OCI-LY1 (cell line): ENCODE measurements at regions not wholly inside any gene's neighbourhood (a gene's known extent, or its start where the extent isn't known, plus 50 kb on each side); places are given as distances from the start of the nearest gene placed in this dataset.

Experiments
- H2AFZ ChIP-seq: fragments of 200-600 bp; sonication (generic), shearing (Covaris generic); 2 replicates; pipeline ENCODE4 v1.6.0; 2014; ENCODE audit warnings: antibody characterized with exemption, mild to moderate bottlenecking, low read length
- H3F3A ChIP-seq: fragments of 200-600 bp; sonication (generic), shearing (Covaris generic); 2 replicates; pipeline ENCODE4 v1.6.0; 2014; ENCODE audit warnings: mild to moderate bottlenecking, antibody characterized with exemption, low read length, moderate library complexity; ENCODE audit not compliant: insufficient read depth
- H3K27ac ChIP-seq: fragments of 200-600 bp; sonication (generic); 2 replicates; pipeline ENCODE4 v1.5.1; 2014; ENCODE audit warnings: low read length, mixed run types, mild to moderate bottlenecking, low read depth; ENCODE audit not compliant: poor library complexity, severe bottlenecking
- H3K27me3 ChIP-seq: fragments of 200-600 bp; sonication (generic); 2 replicates; pipeline ENCODE4 v1.6.0; 2014; ENCODE audit warnings: antibody characterized with exemption, mild to moderate bottlenecking, low read length, moderate library complexity; ENCODE audit not compliant: insufficient read depth
- H3K36me3 ChIP-seq: fragments of 200-600 bp; sonication (generic); 2 replicates; pipeline ENCODE4 v1.6.1; 2014; ENCODE audit warnings: mild to moderate bottlenecking, antibody characterized with exemption, low read length, moderate library complexity, mixed read lengths; ENCODE audit not compliant: insufficient read depth
- H3K4me1 ChIP-seq: fragments of 200-600 bp; sonication (generic); 2 replicates; pipeline ENCODE4 v1.5.1; 2014; ENCODE audit warnings: mild to moderate bottlenecking, low read length, moderate library complexity; ENCODE audit not compliant: insufficient read depth, severe bottlenecking
- H3K4me2 ChIP-seq: fragments of 200-600 bp; sonication (generic), shearing (Covaris generic); 2 replicates; pipeline ENCODE4 v1.6.1; 2014; ENCODE audit warnings: low read length
- H3K4me3 ChIP-seq: fragments of 200-600 bp; sonication (generic); 2 replicates; pipeline ENCODE4 v1.5.1; 2014; ENCODE audit warnings: low read length, low read depth, mild to moderate bottlenecking, mixed read lengths; ENCODE audit not compliant: poor library complexity, severe bottlenecking
- H3K79me2 ChIP-seq: fragments of 200-600 bp; shearing (Covaris generic); 2 replicates; pipeline ENCODE4 v1.6.1; 2016; ENCODE audit warnings: mixed run types, low read length, mixed read lengths; ENCODE audit not compliant: insufficient read depth
- H3K9ac ChIP-seq: fragments of 200-600 bp; sonication (generic), shearing (Covaris generic); 2 replicates; pipeline ENCODE4 v1.6.1; 2014; ENCODE audit warnings: mild to moderate bottlenecking, low read length, mixed read lengths
- H3K9me2 ChIP-seq: fragments of 200-600 bp; sonication (generic), shearing (Covaris generic); 2 replicates; pipeline ENCODE4 v1.6.1; 2014; ENCODE audit warnings: low read depth, mild to moderate bottlenecking, low read length, mixed read lengths
- H3K9me3 ChIP-seq: fragments of 200-600 bp; shearing (Covaris generic); 2 replicates; pipeline ENCODE4 v1.6.1; 2014; ENCODE audit warnings: low read length, mixed read lengths
- H4K20me1 ChIP-seq: fragments of 200-600 bp; sonication (generic), shearing (Covaris generic); 2 replicates; pipeline ENCODE4 v1.6.0; 2016; ENCODE audit warnings: mild to moderate bottlenecking, low read length; ENCODE audit not compliant: insufficient read depth
- CTCF ChIP-seq: fragments of 200-600 bp; sonication (generic), shearing (Covaris generic); IDR thresholded peaks from 2 replicates; pipeline ENCODE4 v1.5.1; 2017; ENCODE audit warnings: mild to moderate bottlenecking, antibody characterized with exemption, low read length, moderate library complexity, mixed read lengths
- EZH2 ChIP-seq: fragments of 200-600 bp; sonication (generic), shearing (Covaris generic); IDR thresholded peaks from 2 replicates; pipeline ENCODE4 v1.8.0; 2017; ENCODE audit warnings: borderline replicate concordance, mixed run types, mild to moderate bottlenecking, antibody characterized with exemption, low read length, moderate library complexity, mixed read lengths

- H3K79me2 ChIP-seq = no peaks in the 10 kb centered on the region
- no peaks in the 10 kb centered on the region for H4K20me1 ChIP-seq
- no peaks in the 10 kb centered on the region for H3K4me1 ChIP-seq
- no peak overlapping the region for H2AFZ ChIP-seq
- H3K9ac ChIP-seq = no peak overlapping the region
- no peak overlapping the region for H3K4me2 ChIP-seq
- H3K9me2 ChIP-seq = no peaks in the 10 kb centered on the region
- no peak overlapping the region for H3K27ac ChIP-seq
- H3K9me3 ChIP-seq = no peaks in the 10 kb centered on the region
- H3F3A ChIP-seq = no peaks in the 10 kb centered on the region
- H3K36me3 ChIP-seq = no peaks in the 10 kb centered on the region
- TF ChIP-seq CTCF = no peak
- TF ChIP-seq EZH2 = no peak
- H3K4me3 ChIP-seq = no peak overlapping the region
- H3K27me3 ChIP-seq = no peaks in the 10 kb centered on the region
These were observed 141.0 kb upstream of the LMNTD1 start for GRCh38 chr12:25694072-25694471.

GRCh38 chr12:25695574-25695973 lies 142.5 kb upstream of the LMNTD1 start:
- TF ChIP-seq EZH2 (no peak), CTCF (no peak)
- no peaks in the 10 kb centered on the region for H3K79me2 ChIP-seq
- H3K36me3 ChIP-seq = no peaks in the 10 kb centered on the region
- no peak overlapping the region for H3K4me2 ChIP-seq
- no peaks in the 10 kb centered on the region for H3K9me3 ChIP-seq
- no peak overlapping the region for H3K27ac ChIP-seq
- H3F3A ChIP-seq = no peaks in the 10 kb centered on the region
- no peak overlapping the region for H2AFZ ChIP-seq
- no peaks in the 10 kb centered on the region for H3K4me1 ChIP-seq
- no peaks in the 10 kb centered on the region for H3K9me2 ChIP-seq
- no peaks in the 10 kb centered on the region for H4K20me1 ChIP-seq
- no peaks in the 10 kb centered on the region for H3K27me3 ChIP-seq
- no peak overlapping the region for H3K4me3 ChIP-seq
- no peak overlapping the region for H3K9ac ChIP-seq

GRCh38 chr12:25698772-25699171 lies 145.7 kb upstream of the LMNTD1 start:
- no peak overlapping the region for H3K4me2 ChIP-seq
- no peaks in the 10 kb centered on the region for H3F3A ChIP-seq
- H3K9ac ChIP-seq = no peak overlapping the region
- no peak overlapping the region for H3K27ac ChIP-seq
- H3K9me2 ChIP-seq = no peaks in the 10 kb centered on the region
- H4K20me1 ChIP-seq = no peaks in the 10 kb centered on the region
- H3K4me1 ChIP-seq = no peaks in the 10 kb centered on the region
- TF ChIP-seq CTCF = no peak
- TF ChIP-seq EZH2 = no peak
- no peaks in the 10 kb centered on the region for H3K36me3 ChIP-seq
- H3K79me2 ChIP-seq = no peaks in the 10 kb centered on the region
- H2AFZ ChIP-seq = no peak overlapping the region
- H3K9me3 ChIP-seq = no peaks in the 10 kb centered on the region
- no peaks in the 10 kb centered on the region for H3K27me3 ChIP-seq
- no peak overlapping the region for H3K4me3 ChIP-seq
